ENCODE measurements at regions not wholly inside any gene's neighbourhood (a gene's known extent, or its start where the extent isn't known, plus 50 kb on each side); places are given as distances from the start of the nearest gene placed in this dataset.

GRCh38 chr6:19067165-19067564, 680.0 kb downstream of the RNF144B start:
- in situ Hi-C loops (cut with MboI; ENCODE audit: low sequenced_read_pairs) (no loop called here), intact Hi-C loops (cut with micrococcal nuclease) (no loop called here), dilution Hi-C loops (cut with HindIII; ENCODE audit: low sequenced_read_pairs, unreplicated experiment) (no loop called here)
- ATAC-seq (ENCODE audit: low read depth) (no peak), DNase-seq (no peak)
- H2AFZ ChIP-seq (replicated peaks; ENCODE audit: low read length, poor library complexity) = no peak overlapping the region
- no peak overlapping the region for H3K4me2 ChIP-seq (ENCODE audit: low read depth, low read length)
- H3K4ac ChIP-seq (ENCODE audit: low read depth, low read length) = no peak overlapping the region
- no peaks in the 10 kb centered on the region for H4K20me1 ChIP-seq (ENCODE audit: insufficient read depth, low read length)
- no peak overlapping the region for H2AK5ac ChIP-seq (ENCODE audit: low read depth, low read length)
- H3K14ac ChIP-seq (replicated peaks; ENCODE audit: low read depth, low read length) = no peak overlapping the region
- no peak overlapping the region for H2BK15ac ChIP-seq (ENCODE audit: low read depth, low read length)
- no peak overlapping the region for H3K23ac ChIP-seq (ENCODE audit: low read depth, low read length)
- ChIA-PET POLR2A (ENCODE audit: unreplicated experiment) (no interaction called here), CTCF (no interaction called here)
- H2AK9ac ChIP-seq (replicated peaks; ENCODE audit: low read depth, low read length, poor library complexity) = no peak overlapping the region
- H4K91ac ChIP-seq (ENCODE audit: insufficient read depth, low read depth, low read length) = no peak overlapping the region
- WGBS, 2 experiments (ENCODE audit: extremely low coverage in 2 of 2, insufficient read length in 1 of 2) = 25% methylated on average over 2 of the region's 3 CpGs; no CpG with 5 or more reads in 1 of the 2 experiments
- no peak overlapping the region for H3K9ac ChIP-seq (ENCODE audit: low read depth, low read length)
- TF ChIP-seq NFE2L2 (IDR thresholded peaks at IDR 0.05; ENCODE audit: low read depth, low read length) = no peak
- TF ChIP-seq, protein P1, sequence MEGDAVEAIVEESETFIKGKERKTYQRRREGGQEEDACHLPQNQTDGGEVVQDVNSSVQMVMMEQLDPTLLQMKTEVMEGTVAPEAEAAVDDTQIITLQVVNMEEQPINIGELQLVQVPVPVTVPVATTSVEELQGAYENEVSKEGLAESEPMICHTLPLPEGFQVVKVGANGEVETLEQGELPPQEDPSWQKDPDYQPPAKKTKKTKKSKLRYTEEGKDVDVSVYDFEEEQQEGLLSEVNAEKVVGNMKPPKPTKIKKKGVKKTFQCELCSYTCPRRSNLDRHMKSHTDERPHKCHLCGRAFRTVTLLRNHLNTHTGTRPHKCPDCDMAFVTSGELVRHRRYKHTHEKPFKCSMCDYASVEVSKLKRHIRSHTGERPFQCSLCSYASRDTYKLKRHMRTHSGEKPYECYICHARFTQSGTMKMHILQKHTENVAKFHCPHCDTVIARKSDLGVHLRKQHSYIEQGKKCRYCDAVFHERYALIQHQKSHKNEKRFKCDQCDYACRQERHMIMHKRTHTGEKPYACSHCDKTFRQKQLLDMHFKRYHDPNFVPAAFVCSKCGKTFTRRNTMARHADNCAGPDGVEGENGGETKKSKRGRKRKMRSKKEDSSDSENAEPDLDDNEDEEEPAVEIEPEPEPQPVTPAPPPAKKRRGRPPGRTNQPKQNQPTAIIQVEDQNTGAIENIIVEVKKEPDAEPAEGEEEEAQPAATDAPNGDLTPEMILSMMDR (conservative IDR thresholded peaks at IDR 0.05; ENCODE audit: low read depth, low read length) = no peak
- TF ChIP-seq MAFK (IDR thresholded peaks at IDR 0.05; ENCODE audit: low read depth, low read length) = no peak
- TF ChIP-seq SMC3 (IDR thresholded peaks at IDR 0.05; ENCODE audit: low read depth, low read length) = no peak
- TF ChIP-seq MXI1 (IDR thresholded peaks at IDR 0.05; ENCODE audit: borderline replicate concordance, low read depth, low read length) = no peak
- TF ChIP-seq FOS (IDR thresholded peaks at IDR 0.05; ENCODE audit: low read depth, low read length) = no peak
- TF ChIP-seq MAZ (IDR thresholded peaks at IDR 0.05; ENCODE audit: borderline replicate concordance, low read depth, low read length) = no peak
- no TSS peak for BruUV-seq (replicated peaks)
- H3K18ac ChIP-seq (ENCODE audit: low read depth, low read length) = no peak overlapping the region
- no peaks in the 10 kb centered on the region for H3K36me3 ChIP-seq (ENCODE audit: control insufficient read depth, insufficient read depth, low read length)
- H4K5ac ChIP-seq (ENCODE audit: low read depth, low read length) = no peak overlapping the region
- H3K9me1 ChIP-seq (ENCODE audit: insufficient read depth, low read length) = no peaks in the 10 kb centered on the region
- H3K9me3 ChIP-seq (ENCODE audit: control insufficient read depth, insufficient read depth, low read length) = peaks cover 14% of the 10 kb centered on the region
- H3K4me1 ChIP-seq (ENCODE audit: control insufficient read depth, insufficient read depth, low read length) = no peaks in the 10 kb centered on the region
- no peaks in the 10 kb centered on the region for H3K27me3 ChIP-seq (ENCODE audit: control insufficient read depth, insufficient read depth, low read length)
- no peak overlapping the region for H2BK120ac ChIP-seq (ENCODE audit: low read depth, low read length)
- H2BK20ac ChIP-seq (ENCODE audit: low read depth, low read length) = no peak overlapping the region
- H3K79me1 ChIP-seq (ENCODE audit: low read depth in 1 of 2, low read length in 2 of 2) = no peaks in the 10 kb centered on the region
- H3K27ac ChIP-seq (ENCODE audit: insufficient read depth, low read length) = no peak overlapping the region
- H4K8ac ChIP-seq (ENCODE audit: low read depth in 2 of 2, low read length in 2 of 2) = no peak overlapping the region
- H3K56ac ChIP-seq (ENCODE audit: extremely low read depth, insufficient read depth, low read length) = no peak overlapping the region
- H3K4me3 ChIP-seq (ENCODE audit: insufficient read depth, low read depth, low read length) = no peak overlapping the region
- no peak overlapping the region for H2BK5ac ChIP-seq (ENCODE audit: low read depth, low read length, poor library complexity, severe bottlenecking)

All from IMR-90 (cell line).